ENCODE measurements at regions not wholly inside any gene's neighbourhood (a gene's known extent, or its start where the extent isn't known, plus 50 kb on each side); places are given as distances from the start of the nearest gene placed in this dataset.

- no peak for DNase-seq
Observed at GRCh38 chr7:124692425-124692824, 73.2 kb downstream of the GPR37 start.

- DNase-seq, result no peak
Observed at GRCh38 chr7:124690840-124691239, 74.8 kb downstream of the GPR37 start.

- no peak for DNase-seq
Observed at GRCh38 chr7:124689931-124690330, 75.7 kb downstream of the GPR37 start.

- DNase-seq, result no peak
Observed at GRCh38 chr7:124689523-124689922, 76.1 kb downstream of the GPR37 start.

GRCh38 chr7:124688991-124689390 lies 76.6 kb downstream of the GPR37 start:
- DNase-seq, result no peak

- DNase-seq, result no peak
Observed at GRCh38 chr7:124686543-124687171, 78.9 kb downstream of the GPR37 start.

GRCh38 chr7:124681946-124682345 lies 83.6 kb downstream of the GPR37 start:
- DNase-seq, result no peak

GRCh38 chr7:124680304-124680703 lies 85.3 kb downstream of the GPR37 start:
- no peak for DNase-seq

GRCh38 chr7:124679586-124680225 lies 85.9 kb downstream of the GPR37 start:
- DNase-seq, result no peak

- DNase-seq, result no peak
Observed at GRCh38 chr7:124679146-124679545, 86.4 kb downstream of the GPR37 start.

GRCh38 chr7:124674451-124674850 lies 91.1 kb downstream of the GPR37 start:
- no peak for DNase-seq

GRCh38 chr7:124672011-124672410 lies 93.6 kb downstream of the GPR37 start:
- DNase-seq, result no peak

GRCh38 chr7:124667312-124668153 lies 98.1 kb downstream of the GPR37 start:
- no peak for DNase-seq

GRCh38 chr7:124662937-124663336 lies 102.7 kb downstream of the GPR37 start:
- DNase-seq, result no peak

- DNase-seq, result no peak
Observed at GRCh38 chr7:124662372-124662771, 103.2 kb downstream of the GPR37 start.

- DNase-seq, result no peak
Observed at GRCh38 chr7:124655990-124656389, 109.6 kb downstream of the GPR37 start.

GRCh38 chr7:124652237-124652636 lies 113.4 kb downstream of the GPR37 start:
- DNase-seq, result no peak

- DNase-seq, result no peak
Observed at GRCh38 chr7:124651136-124651535, 114.5 kb downstream of the GPR37 start.

- DNase-seq, result no peak
Observed at GRCh38 chr7:124649397-124650014, 116.1 kb downstream of the GPR37 start.

GRCh38 chr7:124647630-124648306 lies 117.8 kb downstream of the GPR37 start:
- DNase-seq, result no peak

- DNase-seq, result no peak
Observed at GRCh38 chr7:124645704-124646103, 119.9 kb downstream of the GPR37 start.

GRCh38 chr7:124643311-124643811 lies 122.2 kb downstream of the GPR37 start:
- DNase-seq, result no peak

- no peak for DNase-seq
Observed at GRCh38 chr7:124635416-124635815, 130.2 kb downstream of the GPR37 start.
